Stimulated activated CD8-positive, alpha-beta memory T cell treated with anti-CD3 and anti-CD28 coated beads, Interleukin-15, amount 100 ng/mL, for 1 hour (primary cell): ENCODE measurements at regions not wholly inside any gene's neighbourhood (a gene's known extent, or its start where the extent isn't known, plus 50 kb on each side); places are given as distances from the start of the nearest gene placed in this dataset.

Experiments
- DNase-seq: peaks from one replicate; pipeline ENCODE4 v3.0.0-alpha.2; 2020; ENCODE audit warnings: low read depth

GRCh38 chr1:55400508-55400907 lies 185.3 kb upstream of the USP24 start:
- no peak for DNase-seq

- DNase-seq: no peak
Measured at GRCh38 chr1:55399346-55399745, 184.2 kb upstream of the USP24 start.

- no peak for DNase-seq
Measured at GRCh38 chr1:55396381-55396891, 181.3 kb upstream of the USP24 start.

GRCh38 chr1:55388960-55389359 lies 173.8 kb upstream of the USP24 start:
- no peak for DNase-seq

- no peak for DNase-seq
Measured at GRCh38 chr1:55387145-55387544, 172.0 kb upstream of the USP24 start.

- no peak for DNase-seq
Measured at GRCh38 chr1:55386456-55386855, 171.3 kb upstream of the USP24 start.

- DNase-seq: no peak
Measured at GRCh38 chr1:55385402-55386018, 170.3 kb upstream of the USP24 start.

GRCh38 chr1:55384637-55385036 lies 169.5 kb upstream of the USP24 start:
- DNase-seq: no peak

- no peak for DNase-seq
Measured at GRCh38 chr1:55382806-55383305, 167.7 kb upstream of the USP24 start.

GRCh38 chr1:55381983-55382382 lies 166.8 kb upstream of the USP24 start:
- DNase-seq: no peak

- DNase-seq: no peak
Measured at GRCh38 chr1:55381491-55381890, 166.3 kb upstream of the USP24 start.

- DNase-seq: no peak
Measured at GRCh38 chr1:55380355-55380970, 165.3 kb upstream of the USP24 start.

GRCh38 chr1:55378582-55378981 lies 163.4 kb upstream of the USP24 start:
- DNase-seq: no peak

GRCh38 chr1:55376897-55377296 lies 161.7 kb upstream of the USP24 start:
- no peak for DNase-seq

GRCh38 chr1:55375617-55376258 lies 160.6 kb upstream of the USP24 start:
- DNase-seq: no peak

- no peak for DNase-seq
Measured at GRCh38 chr1:55374801-55375616, 159.8 kb upstream of the USP24 start.

GRCh38 chr1:55374216-55374615 lies 159.1 kb upstream of the USP24 start:
- no peak for DNase-seq

GRCh38 chr1:55369474-55369873 lies 154.3 kb upstream of the USP24 start:
- no peak for DNase-seq

GRCh38 chr1:55368698-55369097 lies 153.5 kb upstream of the USP24 start:
- no peak for DNase-seq

GRCh38 chr1:55367273-55367672 lies 152.1 kb upstream of the USP24 start:
- no peak for DNase-seq

GRCh38 chr1:55364216-55364615 lies 149.1 kb upstream of the USP24 start:
- DNase-seq: no peak

GRCh38 chr1:55363268-55363667 lies 148.1 kb upstream of the USP24 start:
- DNase-seq: no peak
